Lower leg skin (tissue), 3 donors: ENCODE measurements at regions not wholly inside any gene's neighbourhood (a gene's known extent, or its start where the extent isn't known, plus 50 kb on each side); places are given as distances from the start of the nearest gene placed in this dataset.

Experiments
- POLR2A ChIP-seq, 2 donors: fragments of 450-650 bp; IDR thresholded peaks; one replicate each; pipeline ENCODE4 v1.6.1; 2016 to 2017; ENCODE audit warnings: antibody characterized with exemption in 2 of 2, mild to moderate bottlenecking in 1 of 2, moderate library complexity in 1 of 2
- TF ChIP-seq, protein P1 (sequence below), 3 donors: fragments of 450-650 bp; IDR thresholded peaks; one replicate each; pipeline ENCODE4 v1.5.1; 2016; ENCODE audit warnings: antibody characterized with exemption in 3 of 3, mild to moderate bottlenecking in 3 of 3, moderate library complexity in 2 of 3

DNA sequence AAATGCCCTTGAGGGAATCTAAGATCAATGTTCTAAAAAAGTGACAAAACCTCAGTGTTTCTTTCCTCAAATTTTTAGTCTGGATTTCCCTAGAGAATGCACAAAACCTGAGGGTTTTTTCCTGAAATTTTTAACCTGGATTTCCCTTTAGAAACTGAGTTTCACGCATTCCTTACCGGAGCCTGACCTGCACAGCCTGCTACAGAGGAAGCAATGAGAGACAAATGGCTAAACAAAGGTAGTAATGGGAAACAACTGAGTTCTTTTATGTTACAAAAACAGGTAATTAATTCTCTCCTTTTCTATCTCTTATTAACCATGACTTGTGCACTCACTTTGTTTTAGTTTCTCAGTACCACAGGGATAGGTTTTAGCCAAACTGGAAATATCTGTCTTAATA lies 281.7 kb upstream of the NT5E start:
- TF ChIP-seq POLR2A (IDR thresholded peaks at IDR 0.05): no peak
- TF ChIP-seq, protein P1, sequence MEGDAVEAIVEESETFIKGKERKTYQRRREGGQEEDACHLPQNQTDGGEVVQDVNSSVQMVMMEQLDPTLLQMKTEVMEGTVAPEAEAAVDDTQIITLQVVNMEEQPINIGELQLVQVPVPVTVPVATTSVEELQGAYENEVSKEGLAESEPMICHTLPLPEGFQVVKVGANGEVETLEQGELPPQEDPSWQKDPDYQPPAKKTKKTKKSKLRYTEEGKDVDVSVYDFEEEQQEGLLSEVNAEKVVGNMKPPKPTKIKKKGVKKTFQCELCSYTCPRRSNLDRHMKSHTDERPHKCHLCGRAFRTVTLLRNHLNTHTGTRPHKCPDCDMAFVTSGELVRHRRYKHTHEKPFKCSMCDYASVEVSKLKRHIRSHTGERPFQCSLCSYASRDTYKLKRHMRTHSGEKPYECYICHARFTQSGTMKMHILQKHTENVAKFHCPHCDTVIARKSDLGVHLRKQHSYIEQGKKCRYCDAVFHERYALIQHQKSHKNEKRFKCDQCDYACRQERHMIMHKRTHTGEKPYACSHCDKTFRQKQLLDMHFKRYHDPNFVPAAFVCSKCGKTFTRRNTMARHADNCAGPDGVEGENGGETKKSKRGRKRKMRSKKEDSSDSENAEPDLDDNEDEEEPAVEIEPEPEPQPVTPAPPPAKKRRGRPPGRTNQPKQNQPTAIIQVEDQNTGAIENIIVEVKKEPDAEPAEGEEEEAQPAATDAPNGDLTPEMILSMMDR (IDR thresholded peaks at IDR 0.05): no peak
